Osteoblast (primary cell): ENCODE measurements at regions not wholly inside any gene's neighbourhood (a gene's known extent, or its start where the extent isn't known, plus 50 kb on each side); places are given as distances from the start of the nearest gene placed in this dataset.

Experiments used
- DNase-seq: peaks from one replicate; pipeline ENCODE4 v3.0.0; 2011; ENCODE audit warnings: low spot score, mixed read lengths; ENCODE audit not compliant: insufficient read length; ENCODE audit errors: missing footprints
- H2AFZ ChIP-seq: 2 replicates; pipeline ENCODE4 v1.6.0; 2011; ENCODE audit warnings: mild to moderate bottlenecking, low read length
- H3K27ac ChIP-seq: 2 replicates; pipeline ENCODE4 v1.5.1; 2011; ENCODE audit warnings: mild to moderate bottlenecking, low read depth, low read length, moderate library complexity
- H3K27me3 ChIP-seq: 2 replicates; pipeline ENCODE4 v1.6.0; 2012; ENCODE audit warnings: mild to moderate bottlenecking, control low read depth, inconsistent platforms, low read length, moderate library complexity; ENCODE audit not compliant: insufficient read depth
- H3K36me3 ChIP-seq: 2 replicates; pipeline ENCODE4 v1.5.1; 2011; ENCODE audit warnings: mild to moderate bottlenecking, low read length, control low read depth, moderate library complexity; ENCODE audit not compliant: insufficient read depth
- H3K4me1 ChIP-seq: 2 replicates; pipeline ENCODE4 v1.5.1; 2011; ENCODE audit warnings: mild to moderate bottlenecking, low read length, control low read depth, moderate library complexity; ENCODE audit not compliant: insufficient read depth
- H3K4me2 ChIP-seq: 2 replicates; pipeline ENCODE4 v1.6.0; 2011; ENCODE audit warnings: mild to moderate bottlenecking, low read length; ENCODE audit not compliant: insufficient read depth
- H3K4me3 ChIP-seq: fragments of 200-600 bp; sonication (generic); 3 replicates; pipeline ENCODE4 v1.5.1; 2012; ENCODE audit warnings: mild to moderate bottlenecking, low read length, inconsistent platforms; ENCODE audit not compliant: insufficient read depth
- H3K79me2 ChIP-seq: 2 replicates; pipeline ENCODE4 v1.6.0; 2012; ENCODE audit warnings: mild to moderate bottlenecking, low read length, control low read depth, inconsistent platforms; ENCODE audit not compliant: insufficient read depth
- H3K9me3 ChIP-seq: 2 replicates; pipeline ENCODE4 v1.5.1; 2011; ENCODE audit warnings: low read depth, low read length, control low read depth
- H4K20me1 ChIP-seq: 2 replicates; pipeline ENCODE4 v1.6.0; 2012; ENCODE audit warnings: mild to moderate bottlenecking, low read length, control low read depth; ENCODE audit not compliant: insufficient read depth
- CTCF ChIP-seq: IDR thresholded peaks from 2 replicates; pipeline ENCODE4 v1.5.1; 2011; ENCODE audit warnings: mild to moderate bottlenecking, low read depth, low read length, moderate library complexity; ENCODE audit errors: extremely low read depth

GRCh38 chr2:147782141-147782930 is 62.5 kb upstream of the ACVR2A start:
- Histone ChIP-seq H3K4me1 (no peaks in the 10 kb centered on the region), H4K20me1 (no peaks in the 10 kb centered on the region), H3K9me3 (no peaks in the 10 kb centered on the region), H3K27me3 (no peaks in the 10 kb centered on the region), H2AFZ (no peak overlapping the region), H3K27ac (no peak overlapping the region), H3K79me2 (no peaks in the 10 kb centered on the region), H3K4me3 (no peak overlapping the region), H3K36me3 (no peaks in the 10 kb centered on the region), H3K4me2 (no peak overlapping the region)
- TF ChIP-seq CTCF: no peak
- no peak for DNase-seq

GRCh38 chr2:147779440-147779839 is 65.4 kb upstream of the ACVR2A start:
- no peak for DNase-seq
- no peaks in the 10 kb centered on the region for H3K79me2 ChIP-seq
- H4K20me1 ChIP-seq: no peaks in the 10 kb centered on the region
- no peaks in the 10 kb centered on the region for H3K4me1 ChIP-seq
- TF ChIP-seq CTCF: no peak
- no peak overlapping the region for H3K4me3 ChIP-seq
- H2AFZ ChIP-seq: no peak overlapping the region
- no peaks in the 10 kb centered on the region for H3K36me3 ChIP-seq
- H3K4me2 ChIP-seq: no peak overlapping the region
- H3K27ac ChIP-seq: no peak overlapping the region
- H3K9me3 ChIP-seq: no peaks in the 10 kb centered on the region
- H3K27me3 ChIP-seq: no peaks in the 10 kb centered on the region

DNA sequence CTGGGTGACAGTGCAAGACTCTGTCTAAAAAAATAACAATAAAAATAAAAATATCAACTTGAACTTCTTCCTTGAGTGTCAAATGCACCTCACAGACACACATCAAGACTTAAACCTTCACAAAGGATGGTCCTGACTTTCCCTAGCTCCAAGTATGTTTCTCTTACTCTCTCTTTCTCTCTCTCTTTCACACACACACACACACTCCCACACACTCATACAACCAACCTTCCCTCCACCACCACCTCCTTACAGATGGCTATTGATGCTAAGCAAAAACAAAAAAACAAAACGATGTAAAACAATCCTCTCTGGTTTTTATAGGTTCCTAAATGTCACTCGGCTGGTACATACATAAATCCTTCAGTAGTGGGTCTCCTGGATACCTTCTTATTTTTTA is 67.4 kb upstream of the ACVR2A start:
- H3K27ac ChIP-seq: no peak overlapping the region

More for the DNA sequence above, 67.4 kb upstream of the ACVR2A start:
- no peaks in the 10 kb centered on the region for H3K79me2 ChIP-seq
- H3K36me3 ChIP-seq: no peaks in the 10 kb centered on the region
- no peak for TF ChIP-seq CTCF
- no peaks in the 10 kb centered on the region for H3K9me3 ChIP-seq
- H3K4me2 ChIP-seq: no peak overlapping the region
- no peaks in the 10 kb centered on the region for H3K27me3 ChIP-seq
- no peak for DNase-seq
- no peaks in the 10 kb centered on the region for H3K4me1 ChIP-seq
- no peak overlapping the region for H3K4me3 ChIP-seq
- no peaks in the 10 kb centered on the region for H4K20me1 ChIP-seq
- no peak overlapping the region for H2AFZ ChIP-seq
